A673 (cell line): ENCODE measurements at regions not wholly inside any gene's neighbourhood (a gene's known extent, or its start where the extent isn't known, plus 50 kb on each side); places are given as distances from the start of the nearest gene placed in this dataset.

Experiments used
- BruUV-seq: library from RNA; stranded (reverse); fragments of 400-500 nt; replicated peaks from 2 replicates; lab custom pipeline; 2021; lab: Mats Ljungman, UMichigan
- CTCF ChIA-PET: fragments of 300-600 bp; sonication (Branson Sonifier 250); formaldehyde crosslinking; loops from one replicate; lab custom pipeline; 2022; ENCODE audit warnings: antibody characterized with exemption; lab: Charles Lee
- POLR2A ChIA-PET: fragments of 300-600 bp; sonication (Branson Sonifier 250); formaldehyde crosslinking; loops from one replicate; lab custom pipeline; 2022; ENCODE audit warnings: antibody characterized with exemption; ENCODE audit not compliant: low non-redundant PET; lab: Charles Lee
- DNase-seq: peaks from one replicate; pipeline ENCODE4 v3.0.0-alpha.2; 2015; ENCODE audit warnings: low spot score
- H3K27ac ChIP-seq: fragments of 200-600 bp; sonication (generic); 2 replicates; pipeline ENCODE4 v1.5.1; 2016; ENCODE audit warnings: mixed run types, low read depth, mild to moderate bottlenecking, mixed read lengths, antibody characterized with exemption, low read length; ENCODE audit not compliant: poor library complexity, severe bottlenecking
- H3K27me3 ChIP-seq: fragments of 200-600 bp; sonication (generic); replicated peaks from 2 replicates; pipeline ENCODE4 v1.6.1; 2017; ENCODE audit warnings: mixed run types, low read depth, mild to moderate bottlenecking, mixed read lengths, antibody characterized with exemption, low read length; ENCODE audit not compliant: insufficient read depth, poor library complexity
- H3K36me3 ChIP-seq: fragments of 200-600 bp; sonication (generic); 2 replicates; pipeline ENCODE4 v1.6.1; 2016; ENCODE audit warnings: mixed run types, mild to moderate bottlenecking, mixed read lengths, antibody characterized with exemption, low read length; ENCODE audit not compliant: insufficient read depth, poor library complexity, severe bottlenecking
- H3K4me1 ChIP-seq: fragments of 200-600 bp; sonication (generic); 2 replicates; pipeline ENCODE4 v1.6.1; 2017; ENCODE audit warnings: mixed run types, mild to moderate bottlenecking, mixed read lengths, antibody characterized with exemption, low read length; ENCODE audit not compliant: insufficient read depth, poor library complexity, severe bottlenecking
- H3K4me3 ChIP-seq: fragments of 200-600 bp; sonication (generic); 2 replicates; pipeline ENCODE4 v1.5.1; 2016; ENCODE audit warnings: low read depth, mixed run types, mild to moderate bottlenecking, mixed read lengths, low read length; ENCODE audit not compliant: poor library complexity, severe bottlenecking
- H3K9me3 ChIP-seq: fragments of 200-600 bp; sonication (generic); 2 replicates; pipeline ENCODE4 v1.6.1; 2016; ENCODE audit warnings: mixed run types, low read depth, mild to moderate bottlenecking, mixed read lengths, antibody characterized with exemption, low read length; ENCODE audit not compliant: poor library complexity, severe bottlenecking
- EZH2 ChIP-seq: fragments of 200-600 bp; sonication (generic); IDR thresholded peaks from 2 replicates; pipeline ENCODE4 v1.6.1; 2017; ENCODE audit warnings: borderline replicate concordance, low read depth, mild to moderate bottlenecking, mixed read lengths, antibody characterized with exemption, low read length; ENCODE audit not compliant: poor library complexity, severe bottlenecking
- intact Hi-C: fragments of 100-400 bp; cut with micrococcal nuclease; formaldehyde crosslinking; loops from one replicate; pipeline ENCODE4 v1.10.0; 2022; ENCODE audit not compliant: unreplicated experiment
- TF ChIP-seq, protein P1 (sequence below): fragments of 300-800, 200-600 bp; sonication (generic); conservative IDR thresholded peaks from 2 replicates; pipeline ENCODE4 v1.5.1; 2017; ENCODE audit warnings: low read depth, mild to moderate bottlenecking, antibody characterized with exemption, low read length, moderate library complexity, mixed read lengths

DNA sequence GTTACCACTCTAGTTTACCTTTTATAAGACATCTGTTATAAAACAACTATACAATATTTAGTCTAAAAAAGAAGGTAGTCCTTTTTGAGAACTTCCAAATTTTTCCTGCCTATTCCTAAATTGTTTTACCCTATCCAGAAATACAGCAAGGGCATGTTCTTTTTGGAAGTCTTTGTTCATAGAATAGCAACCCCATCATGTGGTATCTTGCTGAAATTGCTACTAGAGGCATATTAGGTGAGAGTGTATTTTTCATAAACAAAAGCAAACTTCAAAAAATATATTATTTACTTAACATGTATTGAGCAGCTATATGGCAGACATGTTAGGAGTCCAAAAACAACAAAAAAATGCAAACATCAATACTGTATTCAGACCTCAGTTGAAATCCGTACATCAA, 371.8 kb upstream of the NRSN1 start:
- TF ChIP-seq, protein P1, sequence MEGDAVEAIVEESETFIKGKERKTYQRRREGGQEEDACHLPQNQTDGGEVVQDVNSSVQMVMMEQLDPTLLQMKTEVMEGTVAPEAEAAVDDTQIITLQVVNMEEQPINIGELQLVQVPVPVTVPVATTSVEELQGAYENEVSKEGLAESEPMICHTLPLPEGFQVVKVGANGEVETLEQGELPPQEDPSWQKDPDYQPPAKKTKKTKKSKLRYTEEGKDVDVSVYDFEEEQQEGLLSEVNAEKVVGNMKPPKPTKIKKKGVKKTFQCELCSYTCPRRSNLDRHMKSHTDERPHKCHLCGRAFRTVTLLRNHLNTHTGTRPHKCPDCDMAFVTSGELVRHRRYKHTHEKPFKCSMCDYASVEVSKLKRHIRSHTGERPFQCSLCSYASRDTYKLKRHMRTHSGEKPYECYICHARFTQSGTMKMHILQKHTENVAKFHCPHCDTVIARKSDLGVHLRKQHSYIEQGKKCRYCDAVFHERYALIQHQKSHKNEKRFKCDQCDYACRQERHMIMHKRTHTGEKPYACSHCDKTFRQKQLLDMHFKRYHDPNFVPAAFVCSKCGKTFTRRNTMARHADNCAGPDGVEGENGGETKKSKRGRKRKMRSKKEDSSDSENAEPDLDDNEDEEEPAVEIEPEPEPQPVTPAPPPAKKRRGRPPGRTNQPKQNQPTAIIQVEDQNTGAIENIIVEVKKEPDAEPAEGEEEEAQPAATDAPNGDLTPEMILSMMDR = no peak; the same call in 1 of the 2 replicates
- no peak for TF ChIP-seq EZH2
- BruUV-seq = no TSS peak
- H3K27me3 ChIP-seq = peaks cover under 1% of the 10 kb centered on the region
- H3K27ac ChIP-seq = no peak overlapping the region
- DNase-seq = no peak
- intact Hi-C loops = no loop called here
- no peak overlapping the region for H3K4me3 ChIP-seq
- H3K36me3 ChIP-seq = no peaks in the 10 kb centered on the region
- ChIA-PET CTCF (no interaction called here), POLR2A (no interaction called here)
- H3K9me3 ChIP-seq = peaks cover 8% of the 10 kb centered on the region
- H3K4me1 ChIP-seq = no peaks in the 10 kb centered on the region

DNA sequence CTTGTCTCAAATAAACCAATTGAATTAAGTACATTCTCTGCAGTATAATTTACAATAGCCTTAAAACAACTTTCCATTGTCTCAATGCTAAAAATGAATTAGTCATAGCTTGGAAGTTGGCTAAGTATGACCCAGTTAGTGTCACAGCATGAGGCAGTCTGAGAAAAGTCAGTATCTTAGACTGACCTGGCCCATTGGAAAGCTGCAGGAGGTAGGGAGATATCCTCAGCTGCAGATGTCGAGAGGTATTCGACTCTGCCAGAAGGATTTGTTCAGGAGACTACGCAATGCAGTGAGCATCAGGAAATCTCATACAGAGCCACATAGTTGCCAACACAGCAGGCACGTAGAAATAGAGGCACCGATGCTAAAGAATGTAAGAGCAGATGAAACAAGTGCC, 350.9 kb upstream of the NRSN1 start:
- peak; percentile 47 for DNase-seq
- Histone ChIP-seq H3K27me3 (no peaks in the 10 kb centered on the region), H3K36me3 (no peaks in the 10 kb centered on the region), H3K9me3 (no peaks in the 10 kb centered on the region), H3K4me3 (no peak overlapping the region), H3K4me1 (no peaks in the 10 kb centered on the region), H3K27ac (no peak overlapping the region)
- POLR2A ChIA-PET = no interaction called here
- TF ChIP-seq, protein P1 = no peak
- no peak for TF ChIP-seq EZH2
- no TSS peak for BruUV-seq
- CTCF ChIA-PET = no interaction called here
- intact Hi-C loops = no loop called here

DNA sequence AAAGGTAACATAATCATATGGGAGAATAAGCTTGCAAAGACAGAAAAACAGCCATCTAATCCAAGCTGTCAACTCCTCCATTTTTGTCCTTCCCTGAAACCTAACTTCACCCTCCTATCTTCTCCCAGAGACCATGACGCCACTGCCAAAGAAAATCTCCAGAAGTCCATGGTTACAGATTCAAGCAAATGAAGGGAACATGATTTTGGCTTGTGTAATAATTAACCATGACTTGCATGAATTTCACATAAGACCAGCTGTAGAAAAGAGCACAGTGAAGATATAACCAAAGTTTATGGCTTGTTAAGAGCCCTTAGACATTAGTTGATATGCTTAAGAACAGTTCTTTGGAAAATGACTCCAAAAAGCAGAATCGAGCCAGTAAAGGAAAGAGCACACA, 342.1 kb upstream of the NRSN1 start:
- TF ChIP-seq, protein P1 = no peak
- no peak for TF ChIP-seq EZH2
- Histone ChIP-seq H3K9me3 (no peaks in the 10 kb centered on the region), H3K4me3 (no peak overlapping the region), H3K4me1 (no peaks in the 10 kb centered on the region), H3K36me3 (no peaks in the 10 kb centered on the region), H3K27ac (no peak overlapping the region), H3K27me3 (peaks cover 3% of the 10 kb centered on the region)
- intact Hi-C loops = no loop called here
- POLR2A ChIA-PET = no interaction called here
- BruUV-seq = no TSS peak
- CTCF ChIA-PET = no interaction called here
- no peak for DNase-seq
